PC-3 (cell line): ENCODE measurements at regions not wholly inside any gene's neighbourhood (a gene's known extent, or its start where the extent isn't known, plus 50 kb on each side); places are given as distances from the start of the nearest gene placed in this dataset.

Source experiments
- ATAC-seq: fragments of 200-7000 bp; cut with Tn5 transposase; 2 replicates; pipeline ENCODE4 v1.9.1; 2020; ENCODE audit warnings: mild to moderate bottlenecking, moderate library complexity
- BruUV-seq: library from RNA; stranded (reverse); fragments of 400-500 nt; replicated peaks from 2 replicates; lab custom pipeline; 2021; lab: Mats Ljungman, UMichigan
- CTCF ChIA-PET: fragments of 300-600 bp; sonication (Branson Sonifier 250); formaldehyde crosslinking; loops from one replicate; lab custom pipeline; 2022; ENCODE audit warnings: antibody characterized with exemption; lab: Charles Lee
- POLR2A ChIA-PET: fragments of 300-600 bp; sonication (Branson Sonifier 250); formaldehyde crosslinking; loops from one replicate; lab custom pipeline; 2022; ENCODE audit warnings: antibody characterized with exemption; ENCODE audit not compliant: unreplicated experiment; lab: Charles Lee
- DNase-seq: peaks from one replicate; pipeline ENCODE4 v3.0.0-alpha.2; 2015
- H2AFZ ChIP-seq: fragments of 300-600 bp; sonication (generic); 2 replicates; pipeline ENCODE4 v1.6.0; 2016; ENCODE audit warnings: antibody characterized with exemption, low read length
- H3F3A ChIP-seq: fragments of 300-600 bp; sonication (generic); one replicate; pipeline ENCODE4 v1.6.0; 2017; ENCODE audit warnings: antibody characterized with exemption, low read length, control low read depth, mild to moderate bottlenecking; ENCODE audit not compliant: unreplicated experiment
- H3K27ac ChIP-seq: fragments of 300-600 bp; sonication (generic); 2 replicates; pipeline ENCODE4 v1.5.1; 2016; ENCODE audit warnings: mild to moderate bottlenecking, low read length
- H3K27me3 ChIP-seq: fragments of 300-600 bp; sonication (generic); 2 replicates; pipeline ENCODE4 v1.6.1; 2016; ENCODE audit warnings: low read length, mixed read lengths
- H3K36me3 ChIP-seq: fragments of 300-600 bp; sonication (generic); 2 replicates; pipeline ENCODE4 v1.6.1; 2016; ENCODE audit warnings: low read depth, mixed run types, low read length, mixed read lengths
- H3K4me1 ChIP-seq: fragments of 300-600 bp; sonication (generic); 2 replicates; pipeline ENCODE4 v1.5.1; 2016; ENCODE audit warnings: low read length; ENCODE audit not compliant: insufficient read depth
- H3K4me2 ChIP-seq: fragments of 300-600 bp; sonication (generic); 2 replicates; pipeline ENCODE4 v1.6.0; 2016; ENCODE audit warnings: low read length
- H3K4me3 ChIP-seq: fragments of 300-600 bp; sonication (generic); 2 replicates; pipeline ENCODE4 v1.5.1; 2016; ENCODE audit warnings: mild to moderate bottlenecking, low read length, mixed read lengths
- H3K79me2 ChIP-seq: fragments of 300-600 bp; sonication (generic); 2 replicates; pipeline ENCODE4 v1.6.1; 2017; ENCODE audit warnings: low read length, mixed read lengths
- H3K9ac ChIP-seq: fragments of 300-600 bp; sonication (generic); 2 replicates; pipeline ENCODE4 v1.6.0; 2016; ENCODE audit warnings: mild to moderate bottlenecking, low read length
- H3K9me2 ChIP-seq: fragments of 300-600 bp; sonication (generic); replicated peaks from 2 replicates; pipeline ENCODE4 v1.6.1; 2016; ENCODE audit warnings: mixed run types, low read length, mixed read lengths
- H3K9me3 ChIP-seq: fragments of 300-600 bp; sonication (generic); 2 replicates; pipeline ENCODE4 v1.6.1; 2016; ENCODE audit warnings: low read length, mixed read lengths
- H4K20me1 ChIP-seq: fragments of 300-600 bp; sonication (generic); 2 replicates; pipeline ENCODE4 v1.6.1; 2016; ENCODE audit warnings: low read length, mixed read lengths
- EZH2 ChIP-seq: fragments of 300-600 bp; sonication (generic); IDR thresholded peaks from one replicate; pipeline ENCODE4 v1.6.1; 2017; ENCODE audit warnings: antibody characterized with exemption, mild to moderate bottlenecking, low read length; ENCODE audit not compliant: unreplicated experiment
- EZH2phosphoT487 ChIP-seq: fragments of 300-600 bp; sonication (generic); IDR thresholded peaks from 2 replicates; pipeline ENCODE4 v1.6.1; 2018; ENCODE audit warnings: mild to moderate bottlenecking, antibody characterized with exemption, low read length, borderline replicate concordance
- intact Hi-C: fragments of 100-400 bp; cut with micrococcal nuclease; formaldehyde crosslinking; loops from 2 replicates; pipeline ENCODE4 v1.9.0; 2023
- TF ChIP-seq, protein P1 (sequence below): fragments of 300-600 bp; sonication (generic); conservative IDR thresholded peaks from 2 replicates; pipeline ENCODE4 v1.5.1; 2017; ENCODE audit warnings: antibody characterized with exemption, low read depth, mild to moderate bottlenecking, low read length

DNA sequence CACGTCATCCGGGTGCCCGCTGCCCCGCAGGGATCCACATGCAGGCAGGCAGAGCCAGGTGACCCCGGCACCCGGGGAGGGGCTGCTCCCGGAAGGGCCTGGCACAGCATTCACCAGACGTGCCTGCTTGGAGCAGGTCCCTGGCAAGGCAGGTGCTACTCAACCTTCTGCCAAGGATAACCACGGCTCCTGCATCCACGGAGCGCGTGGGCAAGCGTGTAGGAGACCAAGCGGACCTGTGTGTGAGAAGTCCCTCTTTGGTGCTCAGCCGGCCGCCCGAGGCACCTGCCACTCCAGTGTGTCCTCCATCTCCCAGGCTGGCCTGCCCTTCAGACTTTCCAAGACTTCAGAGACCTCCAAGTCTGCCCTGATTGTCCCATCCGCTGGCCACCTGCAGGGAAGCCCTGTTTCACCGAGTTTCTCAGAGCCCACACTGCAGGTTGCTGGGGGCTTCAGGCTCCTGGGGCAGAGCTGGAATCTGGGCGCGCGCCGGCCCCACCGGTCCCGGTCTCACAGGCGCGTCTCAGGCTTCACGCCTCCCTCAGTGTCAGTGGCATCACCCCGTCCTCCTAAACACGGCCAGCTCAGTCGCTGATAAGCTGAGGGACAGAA is 124.3 kb downstream of the DLL1 start:
- Histone ChIP-seq H3K9ac (no peak overlapping the region), H3K4me2 (no peak overlapping the region), H3K9me2 (no peaks in the 10 kb centered on the region), H3K27ac (no peak overlapping the region), H2AFZ (no peak overlapping the region), H3F3A (no peaks in the 10 kb centered on the region), H3K9me3 (no peaks in the 10 kb centered on the region), H3K4me3 (no peak overlapping the region), H3K79me2 (no peaks in the 10 kb centered on the region), H3K36me3 (no peaks in the 10 kb centered on the region), H3K4me1 (no peaks in the 10 kb centered on the region), H4K20me1 (no peaks in the 10 kb centered on the region), H3K27me3 (peaks cover 7% of the 10 kb centered on the region; the same call in 1 of the 2 replicates)
- ATAC-seq (no peak), DNase-seq (no peak)
- ChIA-PET CTCF (no interaction called here), POLR2A (no interaction called here)
- BruUV-seq = no TSS peak
- TF ChIP-seq, protein P1, sequence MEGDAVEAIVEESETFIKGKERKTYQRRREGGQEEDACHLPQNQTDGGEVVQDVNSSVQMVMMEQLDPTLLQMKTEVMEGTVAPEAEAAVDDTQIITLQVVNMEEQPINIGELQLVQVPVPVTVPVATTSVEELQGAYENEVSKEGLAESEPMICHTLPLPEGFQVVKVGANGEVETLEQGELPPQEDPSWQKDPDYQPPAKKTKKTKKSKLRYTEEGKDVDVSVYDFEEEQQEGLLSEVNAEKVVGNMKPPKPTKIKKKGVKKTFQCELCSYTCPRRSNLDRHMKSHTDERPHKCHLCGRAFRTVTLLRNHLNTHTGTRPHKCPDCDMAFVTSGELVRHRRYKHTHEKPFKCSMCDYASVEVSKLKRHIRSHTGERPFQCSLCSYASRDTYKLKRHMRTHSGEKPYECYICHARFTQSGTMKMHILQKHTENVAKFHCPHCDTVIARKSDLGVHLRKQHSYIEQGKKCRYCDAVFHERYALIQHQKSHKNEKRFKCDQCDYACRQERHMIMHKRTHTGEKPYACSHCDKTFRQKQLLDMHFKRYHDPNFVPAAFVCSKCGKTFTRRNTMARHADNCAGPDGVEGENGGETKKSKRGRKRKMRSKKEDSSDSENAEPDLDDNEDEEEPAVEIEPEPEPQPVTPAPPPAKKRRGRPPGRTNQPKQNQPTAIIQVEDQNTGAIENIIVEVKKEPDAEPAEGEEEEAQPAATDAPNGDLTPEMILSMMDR = no peak
- TF ChIP-seq EZH2 (no peak), EZH2phosphoT487 (no peak)
- intact Hi-C loops = no loop called here

DNA sequence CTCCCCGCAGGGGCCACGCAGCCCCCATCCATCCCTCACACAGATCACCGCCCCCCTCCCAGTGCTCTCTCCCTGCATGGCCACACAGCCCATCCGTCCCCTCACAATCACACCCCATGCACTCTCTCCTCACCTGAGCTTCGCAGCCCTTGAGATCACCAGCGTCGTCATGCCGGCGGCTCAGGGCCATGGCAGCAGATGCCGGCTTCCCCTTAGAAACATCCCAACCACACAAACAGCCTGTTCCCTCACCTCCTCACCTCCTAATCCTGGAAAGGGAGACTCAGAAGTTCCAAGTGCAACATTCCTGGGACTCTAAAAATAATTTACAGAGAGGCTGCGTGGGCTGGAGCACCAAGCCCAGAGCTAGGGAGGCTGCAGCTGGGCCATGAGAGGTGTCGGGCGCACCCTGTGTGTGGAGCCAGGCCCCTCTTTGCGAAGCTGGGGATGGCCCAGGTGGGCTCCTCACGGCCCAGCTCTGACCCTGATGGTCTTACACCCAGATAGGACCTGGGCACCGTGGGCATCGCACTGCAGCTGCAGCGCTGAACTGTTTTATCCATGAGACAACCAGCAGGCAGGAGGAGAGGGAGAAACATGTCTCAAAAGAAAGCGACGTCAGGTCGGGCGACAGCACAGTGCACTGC is 125.3 kb downstream of the DLL1 start:
- H3F3A ChIP-seq = no peaks in the 10 kb centered on the region
- H3K79me2 ChIP-seq = no peaks in the 10 kb centered on the region
- intact Hi-C loops = no loop called here
- H3K9ac ChIP-seq = no peak overlapping the region
- CTCF ChIA-PET = no interaction called here
- no TSS peak for BruUV-seq
- peaks cover 7% of the 10 kb centered on the region; the same call in 1 of the 2 replicates for H3K27me3 ChIP-seq
- H3K36me3 ChIP-seq = no peaks in the 10 kb centered on the region
- no peaks in the 10 kb centered on the region for H3K9me3 ChIP-seq
- no peak for ATAC-seq
- POLR2A ChIA-PET = no interaction called here
- TF ChIP-seq, protein P1 = no peak
- no peak for TF ChIP-seq EZH2phosphoT487
- no peak overlapping the region for H3K27ac ChIP-seq
- no peak for DNase-seq
- no peaks in the 10 kb centered on the region for H3K9me2 ChIP-seq
- H3K4me1 ChIP-seq = no peaks in the 10 kb centered on the region
- H3K4me3 ChIP-seq = no peak overlapping the region
- H2AFZ ChIP-seq = no peak overlapping the region
- H4K20me1 ChIP-seq = no peaks in the 10 kb centered on the region
- H3K4me2 ChIP-seq = no peak overlapping the region

DNA sequence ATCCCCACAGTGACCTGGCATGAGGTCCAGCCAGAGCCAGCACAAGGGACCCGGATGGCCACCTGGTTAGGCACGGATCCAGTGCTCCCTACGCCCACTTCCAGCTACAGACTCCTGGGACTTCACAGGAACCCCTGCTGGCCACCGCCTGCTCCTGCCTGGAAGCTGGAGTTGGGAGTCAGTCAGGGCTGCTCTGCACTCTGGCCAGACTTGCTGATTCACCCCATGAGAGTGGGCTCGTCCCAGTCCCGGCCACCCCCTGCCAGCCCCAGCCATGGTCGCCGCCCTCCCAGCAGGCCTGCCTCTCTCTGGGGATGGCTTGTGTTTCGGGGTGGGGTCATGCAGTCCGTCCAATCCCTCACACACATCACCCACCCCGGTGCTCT is 125.8 kb downstream of the DLL1 start:
- H3K79me2 ChIP-seq = no peaks in the 10 kb centered on the region
- H3K9me3 ChIP-seq = no peaks in the 10 kb centered on the region
- H3F3A ChIP-seq = no peaks in the 10 kb centered on the region
- ATAC-seq (no peak), DNase-seq (no peak)
- no peak overlapping the region for H3K4me3 ChIP-seq
- no peaks in the 10 kb centered on the region for H3K4me1 ChIP-seq
- intact Hi-C loops = no loop called here
- no peak overlapping the region for H3K27ac ChIP-seq
- no peaks in the 10 kb centered on the region for H3K9me2 ChIP-seq
- ChIA-PET POLR2A (no interaction called here), CTCF (no interaction called here)
- no peaks in the 10 kb centered on the region for H4K20me1 ChIP-seq
- no peak overlapping the region for H3K9ac ChIP-seq
- no peak overlapping the region for H2AFZ ChIP-seq
- no peaks in the 10 kb centered on the region for H3K36me3 ChIP-seq
- BruUV-seq = no TSS peak
- TF ChIP-seq, protein P1 = no peak
- H3K4me2 ChIP-seq = no peak overlapping the region
- H3K27me3 ChIP-seq = peaks cover 7% of the 10 kb centered on the region; the same call in 1 of the 2 replicates
